ENCODE measurements at regions not wholly inside any gene's neighbourhood (a gene's known extent, or its start where the extent isn't known, plus 50 kb on each side); places are given as distances from the start of the nearest gene placed in this dataset.

DNA sequence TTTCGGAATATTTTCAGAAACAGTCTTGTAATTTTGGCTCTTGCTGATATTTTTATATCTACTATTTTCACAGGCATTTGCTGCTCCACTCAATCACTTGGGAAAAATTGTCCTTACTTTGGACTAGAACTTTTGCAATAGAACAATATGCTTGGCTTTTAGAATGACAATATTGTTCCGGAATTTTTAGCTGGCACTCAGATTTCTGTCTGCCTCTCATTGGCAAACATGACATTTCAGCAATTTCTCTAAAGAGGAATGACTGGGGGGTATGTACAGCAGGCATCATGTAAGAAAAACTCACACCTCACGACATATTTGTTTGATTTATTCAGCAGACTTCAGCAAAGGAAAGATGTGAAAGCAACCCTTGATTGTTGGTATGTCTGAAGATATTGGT lies 243.6 kb upstream of the GPRIN3 start:
- DNase-seq: no peak
- TF ChIP-seq POLR2A (IDR thresholded peaks at IDR 0.05; ENCODE audit: low read length) (no peak), GATA1 (IDR thresholded peaks at IDR 0.05; ENCODE audit: low read depth, low read length) (no peak)

DNA sequence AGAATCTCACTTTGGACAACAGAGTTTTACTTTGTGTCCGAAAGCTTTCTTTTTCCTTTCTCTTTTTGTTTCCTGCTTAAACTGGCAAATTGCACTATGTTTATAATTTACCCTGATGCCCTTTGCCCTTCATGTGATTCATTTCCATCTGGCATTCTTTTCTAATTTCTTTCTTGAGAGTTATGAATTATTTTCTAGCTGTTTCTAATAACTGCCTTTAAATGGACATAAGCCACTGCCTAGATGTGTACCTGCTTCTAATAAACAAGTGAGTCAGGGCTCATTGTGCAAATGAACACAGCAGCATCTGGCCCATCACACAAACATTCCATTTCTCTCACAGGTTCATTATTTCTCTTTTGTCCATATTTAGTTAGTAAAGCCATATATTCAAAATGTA lies 242.3 kb upstream of the GPRIN3 start:
- no peak for DNase-seq
- no peak for TF ChIP-seq GATA1 (IDR thresholded peaks at IDR 0.05; ENCODE audit: low read depth, low read length)
- no peak for TF ChIP-seq POLR2A (IDR thresholded peaks at IDR 0.05; ENCODE audit: low read length)

DNA sequence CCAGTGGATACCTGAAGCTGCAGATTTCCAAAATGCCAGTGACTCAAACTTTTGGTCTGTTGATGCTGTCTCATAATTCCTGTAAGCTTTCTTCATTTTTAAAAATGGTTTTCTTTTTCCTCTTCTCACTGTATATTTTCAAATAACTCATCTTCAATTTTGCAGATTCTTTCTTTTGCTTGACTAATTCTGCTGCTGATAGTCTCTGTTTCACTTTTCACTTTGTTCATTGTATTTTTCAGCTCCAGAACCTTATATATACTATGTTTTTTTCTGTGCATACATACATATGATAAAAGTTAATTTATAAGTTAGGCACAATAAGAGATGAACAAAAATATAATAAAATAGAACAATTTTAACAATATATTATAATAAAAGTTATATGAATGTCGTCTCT lies 237.7 kb upstream of the GPRIN3 start:
- DNase-seq: no peak
- no peak for TF ChIP-seq GATA1 (IDR thresholded peaks at IDR 0.05; ENCODE audit: low read depth, low read length)
- TF ChIP-seq POLR2A (IDR thresholded peaks at IDR 0.05; ENCODE audit: low read length): no peak

DNA sequence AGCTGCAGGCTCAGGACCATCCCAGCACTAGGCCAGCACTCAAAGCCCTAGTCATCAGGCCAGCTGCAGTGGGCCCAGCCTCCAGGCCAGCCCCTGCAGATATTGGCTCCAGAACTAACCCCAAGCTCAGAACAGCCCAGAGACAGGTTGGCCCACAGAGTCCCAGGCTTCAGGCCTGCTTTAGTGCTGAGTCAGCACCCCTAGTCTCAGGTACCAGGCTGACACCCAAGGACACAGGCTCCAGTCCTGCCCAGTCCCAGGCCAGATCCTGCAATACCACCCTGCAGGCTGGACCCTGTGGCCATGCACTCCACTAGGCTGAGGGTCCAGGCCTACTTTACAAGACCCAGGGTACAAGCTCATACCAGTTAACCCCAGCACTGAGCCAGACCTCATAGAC lies 234.4 kb upstream of the GPRIN3 start:
- DNase-seq: no peak
- TF ChIP-seq POLR2A (IDR thresholded peaks at IDR 0.05; ENCODE audit: low read length) (no peak), GATA1 (IDR thresholded peaks at IDR 0.05; ENCODE audit: low read depth, low read length) (no peak)

DNA sequence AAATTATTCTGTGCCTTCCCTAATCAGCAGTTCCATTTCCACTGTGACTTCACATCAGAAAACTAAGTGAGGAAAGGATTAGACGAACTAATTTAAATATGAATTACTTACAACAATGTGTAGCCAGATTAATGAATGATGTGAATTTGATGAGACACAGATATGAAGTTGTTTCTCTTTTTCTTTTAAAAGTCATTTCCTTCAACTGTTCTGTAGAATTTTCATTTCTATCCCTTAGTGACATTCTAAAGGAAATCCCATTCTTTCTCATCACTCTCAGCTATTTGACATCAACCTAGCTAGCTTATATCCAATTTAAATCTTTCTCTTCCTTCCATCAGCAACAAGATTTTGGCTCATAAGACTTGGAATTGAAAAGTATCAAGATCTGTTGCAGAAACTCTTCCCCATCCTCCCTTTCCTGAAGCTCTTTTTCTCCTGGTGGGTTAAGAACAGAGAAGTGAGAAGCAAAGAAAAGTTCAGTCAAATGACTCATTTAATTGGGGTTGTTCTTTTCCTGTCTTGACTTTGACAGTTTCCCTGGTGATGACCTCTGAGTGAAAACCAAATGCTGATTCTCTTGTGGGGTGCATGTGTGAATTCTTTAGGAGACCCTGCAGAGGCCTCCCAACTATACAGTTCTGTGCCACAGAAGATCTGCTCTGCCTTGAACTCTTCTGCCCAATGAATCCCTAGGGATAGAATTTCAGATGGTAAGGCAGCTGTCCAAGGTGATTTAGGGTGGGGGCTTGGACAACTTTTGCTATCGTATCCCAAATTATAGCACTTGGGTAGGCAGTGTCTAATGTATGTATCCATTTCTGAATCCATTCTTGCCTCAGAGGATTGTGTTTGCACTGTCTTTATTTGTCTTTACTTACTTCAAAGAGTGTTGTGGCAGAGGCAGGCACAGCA lies 232.5 kb upstream of the GPRIN3 start:
- DNase-seq: no peak

DNA sequence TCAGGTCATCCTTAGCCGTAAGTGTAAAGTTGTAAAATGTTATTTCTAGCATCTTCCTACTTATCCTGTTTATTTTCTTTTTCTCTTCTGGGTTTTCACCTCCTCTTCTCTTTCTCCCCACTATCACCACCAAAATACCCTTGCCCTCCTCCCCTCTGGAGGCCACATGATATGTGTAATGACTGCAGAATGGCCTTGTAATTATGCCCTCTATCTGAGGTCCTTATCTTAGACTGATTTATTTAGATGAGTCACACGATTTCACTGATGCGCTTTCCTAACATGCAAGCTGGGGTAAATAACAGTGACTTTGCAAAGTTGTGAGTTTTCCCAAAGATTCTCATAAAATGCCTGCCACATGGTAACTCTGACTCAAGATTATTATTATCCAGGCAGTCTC lies 231.8 kb upstream of the GPRIN3 start:
- TF ChIP-seq GATA1 (IDR thresholded peaks at IDR 0.05; ENCODE audit: low read depth, low read length) (no peak), POLR2A (IDR thresholded peaks at IDR 0.05; ENCODE audit: low read length) (no peak)
- peak in 1 of 2 experiments; percentile 4 for DNase-seq

More for the DNA sequence above, 232.5 kb upstream of the GPRIN3 start:
- TF ChIP-seq POLR2A (IDR thresholded peaks at IDR 0.05; ENCODE audit: low read length) (no peak), GATA1 (IDR thresholded peaks at IDR 0.05; ENCODE audit: low read depth, low read length) (no peak)

DNA sequence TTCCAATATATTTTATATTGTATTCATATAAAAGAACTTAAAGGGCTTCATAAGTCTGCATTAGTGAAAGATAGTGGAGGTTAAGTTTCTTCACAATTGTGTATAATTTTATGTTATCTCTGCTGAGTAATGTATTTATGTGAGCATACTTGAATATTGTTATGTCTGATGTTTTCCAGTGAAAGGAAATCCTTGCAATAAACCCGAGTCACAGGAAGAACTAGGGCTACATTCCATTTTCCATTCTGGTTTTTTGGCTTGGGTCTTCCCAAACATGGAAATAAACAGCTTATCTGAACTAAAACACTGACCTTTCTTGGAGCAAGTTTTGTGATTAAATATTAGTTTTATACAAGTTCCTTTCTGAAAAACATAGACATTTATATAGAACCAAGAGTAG lies 231.3 kb upstream of the GPRIN3 start:
- DNase-seq: no peak

DNA sequence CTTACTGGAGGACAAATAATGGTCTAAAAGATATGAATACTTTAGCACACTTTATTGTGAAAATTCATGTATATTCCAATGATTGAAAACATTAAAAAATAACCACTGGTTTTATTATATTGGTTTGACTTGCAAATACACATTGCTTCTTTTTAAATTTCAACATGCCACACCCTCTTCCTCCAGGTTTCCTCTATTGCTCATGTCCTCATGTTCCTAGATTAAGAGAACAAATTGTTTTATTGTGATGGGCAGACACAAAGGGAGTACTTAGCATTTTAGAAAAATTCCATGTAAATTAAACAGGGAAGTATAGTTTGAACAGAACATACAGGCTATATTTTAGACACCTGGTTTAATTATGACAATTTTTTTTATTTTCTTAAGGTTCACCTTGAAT lies 230.6 kb upstream of the GPRIN3 start:
- no peak for DNase-seq
- no peak for TF ChIP-seq GATA1 (IDR thresholded peaks at IDR 0.05; ENCODE audit: low read depth, low read length)
- no peak for TF ChIP-seq POLR2A (IDR thresholded peaks at IDR 0.05; ENCODE audit: low read length)

More for the DNA sequence above, 231.3 kb upstream of the GPRIN3 start:
- TF ChIP-seq GATA1 (IDR thresholded peaks at IDR 0.05; ENCODE audit: low read depth, low read length) (no peak), POLR2A (IDR thresholded peaks at IDR 0.05; ENCODE audit: low read length) (no peak)

DNA sequence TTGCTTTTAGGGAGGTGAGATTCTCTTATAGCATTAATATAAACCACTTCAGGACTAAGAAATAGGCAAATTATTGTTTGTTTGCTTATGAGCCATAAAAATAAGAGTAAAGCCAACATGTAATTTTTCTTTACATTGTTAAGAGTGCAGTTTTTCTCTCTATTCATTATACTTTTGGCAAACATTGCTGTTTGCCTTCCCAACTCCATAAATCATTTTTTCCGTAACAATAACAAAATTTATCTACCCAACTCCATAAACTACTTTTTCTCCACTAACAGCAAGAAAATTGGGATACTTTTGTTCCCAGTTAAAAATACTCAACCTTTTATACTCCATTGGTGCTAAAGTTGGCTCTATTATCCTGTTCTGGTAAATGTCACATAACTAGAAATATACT lies 229.7 kb upstream of the GPRIN3 start:
- TF ChIP-seq GATA1 (IDR thresholded peaks at IDR 0.05; ENCODE audit: low read depth, low read length) (no peak), POLR2A (IDR thresholded peaks at IDR 0.05; ENCODE audit: low read length) (no peak)
- DNase-seq: no peak

DNA sequence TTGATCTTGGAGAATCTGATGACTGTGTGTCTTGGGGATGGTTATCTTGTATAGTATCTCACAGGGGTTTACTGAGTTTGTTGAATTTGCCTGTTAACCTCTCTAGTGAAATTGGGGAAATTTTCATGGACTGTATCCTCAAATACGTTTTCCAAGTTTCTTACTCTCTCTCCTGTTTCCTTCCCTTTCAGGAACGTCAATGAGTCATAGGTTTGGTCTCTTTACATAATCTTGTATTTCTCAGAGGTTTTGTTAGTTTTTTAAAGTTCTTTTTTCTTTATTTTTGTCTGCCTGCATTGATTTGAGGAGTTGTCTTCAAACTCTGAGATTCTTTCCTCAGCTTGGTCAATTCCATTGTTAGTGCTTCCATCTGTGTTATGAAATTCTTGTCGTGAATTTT lies 227.7 kb upstream of the GPRIN3 start:
- TF ChIP-seq GATA1 (IDR thresholded peaks at IDR 0.05; ENCODE audit: low read depth, low read length): no peak
- TF ChIP-seq POLR2A (IDR thresholded peaks at IDR 0.05; ENCODE audit: low read length): no peak

DNA sequence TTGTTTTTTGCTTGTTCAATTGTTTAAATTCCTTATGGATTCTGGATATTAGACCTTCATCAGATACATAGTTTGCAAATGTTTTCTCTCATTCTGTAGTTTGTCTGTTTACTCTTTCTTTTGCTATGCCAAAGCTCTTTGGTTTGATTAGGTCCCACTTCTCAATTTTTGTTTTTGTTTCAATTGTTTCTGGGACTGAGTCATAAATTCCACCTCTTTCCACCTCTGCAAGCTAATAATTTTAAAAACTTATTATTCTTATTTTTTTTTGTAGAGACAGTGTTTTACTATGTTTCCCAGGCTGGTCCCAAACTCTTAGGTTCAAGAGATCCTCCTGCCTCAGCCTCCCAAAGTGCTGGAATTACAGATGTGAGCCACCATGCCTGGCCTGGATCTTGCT lies 226.8 kb upstream of the GPRIN3 start:
- no peak for DNase-seq
- no peak for TF ChIP-seq POLR2A (IDR thresholded peaks at IDR 0.05; ENCODE audit: low read length)
- no peak for TF ChIP-seq GATA1 (IDR thresholded peaks at IDR 0.05; ENCODE audit: low read depth, low read length)

More for the DNA sequence above, 227.7 kb upstream of the GPRIN3 start:
- no peak for DNase-seq

DNA sequence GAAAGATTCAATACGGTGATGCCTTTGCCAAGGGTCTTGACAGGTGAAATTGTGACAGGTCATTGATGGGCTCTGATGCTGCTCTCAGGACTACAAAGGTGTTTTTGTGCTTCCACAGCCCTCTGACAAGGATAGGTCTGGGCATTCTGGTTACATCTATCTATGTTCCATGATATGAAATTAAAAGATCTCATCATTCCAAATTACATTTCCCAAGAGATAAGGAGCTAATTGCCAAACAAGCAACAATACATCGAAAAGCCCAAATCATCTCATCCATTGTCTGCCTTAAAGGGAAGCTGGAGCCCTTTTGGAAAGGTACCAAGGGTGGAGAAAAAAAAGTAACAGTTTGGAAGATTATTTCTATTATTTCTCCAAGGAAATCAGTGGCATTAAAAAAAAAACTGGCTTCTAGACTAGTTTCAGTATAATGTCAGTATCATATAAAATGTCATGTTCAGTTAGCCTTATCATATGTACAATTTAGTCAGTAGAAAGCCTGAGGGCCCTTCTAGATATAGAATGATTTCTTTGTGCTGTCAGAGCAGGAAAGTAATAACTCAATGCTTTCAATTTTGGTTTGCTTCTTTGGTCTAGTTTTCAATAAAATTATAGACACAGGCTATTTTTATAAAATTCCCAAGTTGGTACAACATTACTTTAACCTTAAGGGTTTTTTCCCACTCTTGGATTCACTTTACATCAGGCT lies 224.5 kb upstream of the GPRIN3 start:
- no peak for DNase-seq
- no peak for TF ChIP-seq POLR2A (IDR thresholded peaks at IDR 0.05; ENCODE audit: low read length)
- TF ChIP-seq GATA1 (IDR thresholded peaks at IDR 0.05; ENCODE audit: low read depth, low read length): no peak

DNA sequence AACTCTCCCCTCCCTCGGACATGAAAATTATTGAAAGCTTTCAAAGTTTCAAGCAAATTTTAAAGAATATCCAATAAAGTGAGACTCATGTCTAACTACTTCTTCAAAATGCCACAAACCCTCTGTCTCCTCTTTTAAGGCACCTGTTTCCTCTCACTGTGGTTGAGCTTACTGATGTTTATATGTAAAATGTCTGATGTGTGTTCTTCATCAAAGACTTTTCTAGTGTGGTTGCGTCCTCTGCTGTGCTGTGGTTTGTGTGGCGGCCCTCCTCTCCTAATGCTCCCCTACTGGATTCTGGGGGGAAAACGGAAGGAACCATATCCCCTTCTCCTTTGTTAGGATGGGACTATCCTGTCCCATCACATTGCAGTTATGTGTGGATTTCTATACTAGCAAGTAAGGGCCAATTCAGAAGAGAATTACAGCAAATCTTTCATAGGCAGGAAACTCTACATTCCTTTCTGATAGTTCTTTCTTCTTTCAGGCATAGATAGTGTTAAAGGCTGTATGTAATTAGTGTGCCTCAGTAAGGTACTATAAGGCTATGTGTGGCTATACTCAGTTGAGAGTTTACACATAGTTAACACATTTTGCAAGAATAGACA lies 221.0 kb upstream of the GPRIN3 start:
- no peak for DNase-seq
- TF ChIP-seq GATA1 (IDR thresholded peaks at IDR 0.05; ENCODE audit: low read depth, low read length): no peak
- no peak for TF ChIP-seq POLR2A (IDR thresholded peaks at IDR 0.05; ENCODE audit: low read length)

DNA sequence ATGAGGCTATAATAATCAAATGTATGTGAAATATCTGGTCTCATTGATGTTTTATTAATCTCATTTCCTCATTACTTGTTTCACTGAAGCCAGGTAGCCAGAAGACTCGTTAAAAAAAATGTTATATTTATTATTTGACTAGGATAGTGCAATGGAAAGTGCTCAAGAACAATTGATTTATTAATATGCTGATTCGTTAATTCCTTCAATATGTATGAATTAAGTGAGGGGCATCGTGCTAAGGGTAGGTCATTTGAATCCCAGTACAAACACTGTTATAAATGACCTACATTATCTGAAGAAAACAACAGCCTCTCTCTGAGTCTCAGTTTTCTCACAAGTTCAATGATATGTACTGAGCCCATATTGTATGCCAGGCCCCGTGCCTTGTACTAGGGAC lies 214.2 kb upstream of the GPRIN3 start:
- no peak for DNase-seq
- no peak for TF ChIP-seq POLR2A (IDR thresholded peaks at IDR 0.05; ENCODE audit: low read length)
- TF ChIP-seq GATA1 (IDR thresholded peaks at IDR 0.05; ENCODE audit: low read depth, low read length): no peak

All from erythroblast (primary cell).